H9 (cell line): ENCODE measurements at regions not wholly inside any gene's neighbourhood (a gene's known extent, or its start where the extent isn't known, plus 50 kb on each side); places are given as distances from the start of the nearest gene placed in this dataset.

Experiments
- DNase-seq: peaks from one replicate; pipeline ENCODE4 v3.0.0-alpha.2; 2017
- H2AFZ ChIP-seq: one replicate; pipeline ENCODE4 v1.6.1; 2013; ENCODE audit warnings: mild to moderate bottlenecking, low read length, control low read depth, moderate library complexity
- H2AK5ac ChIP-seq: 2 replicates; pipeline ENCODE4 v1.6.1; 2013; ENCODE audit warnings: low read length, control low read depth, mixed read lengths; ENCODE audit not compliant: insufficient read length
- H2BK120ac ChIP-seq: one replicate; pipeline ENCODE4 v1.6.1; 2013; ENCODE audit warnings: low read depth, mild to moderate bottlenecking, low read length, control low read depth, inconsistent platforms; ENCODE audit not compliant: poor library complexity, severe bottlenecking
- H2BK12ac ChIP-seq: 2 replicates; pipeline ENCODE4 v1.6.1; 2013; ENCODE audit warnings: low read length, control low read depth, mixed read lengths, low read depth; ENCODE audit not compliant: insufficient read length
- H2BK15ac ChIP-seq: 2 replicates; pipeline ENCODE4 v1.6.1; 2013; ENCODE audit warnings: low read depth, low read length, control low read depth
- H2BK20ac ChIP-seq: one replicate; pipeline ENCODE4 v1.6.1; 2013; ENCODE audit warnings: low read depth, mild to moderate bottlenecking, low read length, control low read depth, inconsistent platforms; ENCODE audit not compliant: poor library complexity, severe bottlenecking
- H2BK5ac ChIP-seq: 2 replicates; pipeline ENCODE4 v1.6.1; 2013; ENCODE audit warnings: low read length, control low read depth, mixed read lengths; ENCODE audit not compliant: insufficient read length
- H3K14ac ChIP-seq: 2 replicates; pipeline ENCODE4 v1.6.1; 2013; ENCODE audit warnings: low read length, control low read depth; ENCODE audit not compliant: insufficient read depth
- H3K18ac ChIP-seq: 2 replicates; pipeline ENCODE4 v1.6.1; 2013; ENCODE audit warnings: low read depth, mild to moderate bottlenecking, mixed read lengths, low read length, control low read depth; ENCODE audit not compliant: insufficient read length
- H3K23ac ChIP-seq: 2 replicates; pipeline ENCODE4 v1.6.1; 2013; ENCODE audit warnings: low read length, control low read depth, mixed read lengths, low read depth; ENCODE audit not compliant: insufficient read length
- H3K23me2 ChIP-seq: 2 replicates; pipeline ENCODE4 v1.6.1; 2013; ENCODE audit warnings: low read depth, mild to moderate bottlenecking, mixed read lengths, low read length, control low read depth; ENCODE audit not compliant: insufficient read length, poor library complexity, severe bottlenecking
- H3K27ac ChIP-seq: 2 replicates; pipeline ENCODE4 v1.5.1; 2013; ENCODE audit warnings: low read length, control low read depth, mixed read lengths, low read depth; ENCODE audit not compliant: insufficient read length
- H3K27me3 ChIP-seq: 2 replicates; pipeline ENCODE4 v1.6.1; 2013; ENCODE audit warnings: low read length, control low read depth, inconsistent platforms; ENCODE audit not compliant: insufficient read depth
- H3K4ac ChIP-seq: 2 replicates; pipeline ENCODE4 v1.6.1; 2013; ENCODE audit warnings: low read depth, mild to moderate bottlenecking, control low read depth, inconsistent platforms, low read length, moderate library complexity
- H3K4me1 ChIP-seq: 2 replicates; pipeline ENCODE4 v1.6.1; 2013; ENCODE audit warnings: low read length, control low read depth, inconsistent platforms; ENCODE audit not compliant: insufficient read depth
- H3K4me2 ChIP-seq: 2 replicates; pipeline ENCODE4 v1.6.1; 2013; ENCODE audit warnings: low read length, control low read depth, mixed read lengths; ENCODE audit not compliant: insufficient read length, insufficient read depth
- H3K56ac ChIP-seq: 2 replicates; pipeline ENCODE4 v1.6.1; 2013; ENCODE audit warnings: low read depth, mild to moderate bottlenecking, mixed read lengths, low read length, control low read depth; ENCODE audit not compliant: insufficient read length
- H3K79me1 ChIP-seq: 2 replicates; pipeline ENCODE4 v1.6.1; 2013; ENCODE audit warnings: low read depth, mild to moderate bottlenecking, moderate library complexity, low read length, control low read depth, inconsistent platforms; ENCODE audit not compliant: insufficient read depth, poor library complexity, severe bottlenecking
- H3K79me2 ChIP-seq: 2 replicates; pipeline ENCODE4 v1.6.1; 2013; ENCODE audit warnings: low read length, control low read depth, inconsistent platforms; ENCODE audit not compliant: insufficient read depth
- H3K9ac ChIP-seq: 2 replicates; pipeline ENCODE4 v1.6.1; 2013; ENCODE audit warnings: low read length, control low read depth, mixed read lengths; ENCODE audit not compliant: insufficient read length; ENCODE audit errors: extremely low read depth
- H3K9me3 ChIP-seq: one replicate; pipeline ENCODE4 v1.6.1; 2013; ENCODE audit warnings: low read depth, low read length, inconsistent platforms; ENCODE audit not compliant: control insufficient read depth
- H3T11ph ChIP-seq: one replicate; pipeline ENCODE4 v1.6.1; 2013; ENCODE audit warnings: mild to moderate bottlenecking, low read length, control low read depth, inconsistent platforms
- H4K20me1 ChIP-seq: one replicate; pipeline ENCODE4 v1.6.1; 2013; ENCODE audit not compliant: control insufficient read depth, insufficient read length, insufficient read depth
- H4K5ac ChIP-seq: 2 replicates; pipeline ENCODE4 v1.6.1; 2013; ENCODE audit warnings: low read depth, mild to moderate bottlenecking, mixed read lengths, low read length, control low read depth; ENCODE audit not compliant: insufficient read length
- H4K8ac ChIP-seq: replicated peaks from 2 replicates; pipeline ENCODE4 v1.6.1; 2013; ENCODE audit warnings: low read length, control low read depth, mixed read lengths, low read depth; ENCODE audit not compliant: insufficient read length
- H4K91ac ChIP-seq: 2 replicates; pipeline ENCODE4 v1.6.1; 2013; ENCODE audit warnings: low read depth, mild to moderate bottlenecking, moderate library complexity, mixed read lengths, low read length, control low read depth; ENCODE audit not compliant: insufficient read length
- H3K27ac Mint-ChIP-seq, 3 experiments: 2 replicates in 2 of 3; 3 replicates in 1 of 3; pipeline ENCODE4 v1.8.0; 2020 to 2021; ENCODE audit warnings: mixed read lengths in 3 of 3, mild to moderate bottlenecking in 1 of 3, moderate library complexity in 1 of 3
- H3K27me3 Mint-ChIP-seq: 2 replicates; pipeline ENCODE4 v1.8.0; 2021; ENCODE audit warnings: low read depth, mild to moderate bottlenecking, moderate library complexity, mixed read lengths
- H3K36me3 Mint-ChIP-seq, 3 experiments: 2 replicates in 2 of 3; 3 replicates in 1 of 3; pipeline ENCODE4 v1.8.0; 2020 to 2021; ENCODE audit warnings: low read depth in 3 of 3, mixed read lengths in 3 of 3; ENCODE audit not compliant: insufficient read depth in 1 of 3
- H3K4me1 Mint-ChIP-seq, 2 experiments: 2 replicates each; pipeline ENCODE4 v1.8.0; 2020; ENCODE audit warnings: mixed read lengths in 2 of 2
- H3K4me3 Mint-ChIP-seq, 2 experiments: 2 replicates in 1 of 2; 3 replicates in 1 of 2; pipeline ENCODE4 v1.8.0; 2020 to 2021; ENCODE audit warnings: mild to moderate bottlenecking in 2 of 2, mixed read lengths in 2 of 2, moderate library complexity in 1 of 2
- H3K9me3 Mint-ChIP-seq, 2 experiments: 2 replicates in 1 of 2; 3 replicates in 1 of 2; pipeline ENCODE4 v1.8.0; 2020; ENCODE audit warnings: mild to moderate bottlenecking in 2 of 2, mixed read lengths in 2 of 2, moderate library complexity in 1 of 2
- CTCF ChIP-seq: fragments of 200-600 bp; sonication (generic); conservative IDR thresholded peaks from 3 replicates; pipeline ENCODE4 v1.8.0; 2021; ENCODE audit warnings: antibody characterized with exemption, mild to moderate bottlenecking
- WGBS: extraction: QIAGEN DNeasy Blood & Tissue Kit; methylation state at CpG from one replicate; pipeline ENCODE4 v1.1.7; 2013; ENCODE audit warnings: missing lambda C conversion rate, low lambda C conversion rate, mixed read lengths; ENCODE audit not compliant: insufficient read length; ENCODE audit errors: extremely low coverage; 5-methylcytosine and 5-hydroxymethylcytosine counted together

GRCh38 chr1:29489471-29489870 lies 253.1 kb downstream of the PTPRU start:
- no peak overlapping the region for H3K14ac ChIP-seq
- no peak overlapping the region for H3K4me3 Mint-ChIP-seq
- H3K9me3 Mint-ChIP-seq = peaks cover 7 to 8% of the 10 kb centered on the region in 2 experiments
- H3K23me2 ChIP-seq = no peaks in the 10 kb centered on the region
- no peak overlapping the region for H3T11ph ChIP-seq
- H2BK5ac ChIP-seq = no peak overlapping the region
- H3K9ac ChIP-seq = no peak overlapping the region
- H4K5ac ChIP-seq = no peak overlapping the region
- H2BK120ac ChIP-seq = no peak overlapping the region
- H3K23ac ChIP-seq = no peak overlapping the region
- H3K4me1 Mint-ChIP-seq = peaks cover 8 to 16% of the 10 kb centered on the region in 2 experiments
- WGBS = no CpG with 5 or more reads among the region's 5 CpGs
- no peaks in the 10 kb centered on the region for H3K4me1 ChIP-seq
- TF ChIP-seq CTCF = no peak
- H2BK12ac ChIP-seq = no peak overlapping the region
- H3K4me2 ChIP-seq = no peak overlapping the region
- no peak for DNase-seq
- no peak overlapping the region for H3K18ac ChIP-seq
- H4K8ac ChIP-seq = no peak overlapping the region
- H3K27me3 ChIP-seq = no peaks in the 10 kb centered on the region
- H3K56ac ChIP-seq = no peak overlapping the region
- H3K9me3 ChIP-seq = no peaks in the 10 kb centered on the region
- no peaks in the 10 kb centered on the region; the same call in 1 of the 2 replicates for H3K27me3 Mint-ChIP-seq
- H3K4ac ChIP-seq = no peak overlapping the region
- no peaks in the 10 kb centered on the region for H3K79me2 ChIP-seq
- H2AFZ ChIP-seq = no peak overlapping the region
- H2AK5ac ChIP-seq = no peak overlapping the region
- H2BK20ac ChIP-seq = no peak overlapping the region
- H3K36me3 Mint-ChIP-seq = peaks cover 0 to 2% (median under 1%) of the 10 kb centered on the region in 3 experiments; a peak in 2 of 7 replicates
- no peak overlapping the region for H3K27ac Mint-ChIP-seq
- no peak overlapping the region for H4K91ac ChIP-seq
- no peak overlapping the region for H2BK15ac ChIP-seq
- no peaks in the 10 kb centered on the region for H3K79me1 ChIP-seq
- no peaks in the 10 kb centered on the region for H4K20me1 ChIP-seq
- no peak overlapping the region for H3K27ac ChIP-seq
